K562 (cell line): ENCODE measurements at regions not wholly inside any gene's neighbourhood (a gene's known extent, or its start where the extent isn't known, plus 50 kb on each side); places are given as distances from the start of the nearest gene placed in this dataset.

Experiments
- ATAC-seq: fragments of 200-7000 bp; cut with Tn5 transposase; 3 replicates; pipeline ENCODE4 v1.9.1; 2020; ENCODE audit warnings: moderate library complexity
- BruUV-seq: library from RNA; stranded (reverse); fragments of 400-500 nt; replicated peaks from 2 replicates; lab custom pipeline; 2021; lab: Mats Ljungman, UMichigan
- CTCF ChIA-PET: fragments of 300-600 bp; formaldehyde crosslinking; extraction: SDS; loops from one replicate; lab custom pipeline; 2021; ENCODE audit warnings: low intra/inter-chr PET ratio; lab: Yijun Ruan, JAX
- POLR2A ChIA-PET: fragments of 300-600, 350-650 bp; sonication (Branson Sonifier 250); formaldehyde crosslinking; extraction: SDS; loops from one replicate; lab custom pipeline; 2021; ENCODE audit warnings: antibody characterized with exemption, inconsistent platforms; lab: Yijun Ruan, JAX
- DNase-seq, 4 experiments: peaks; one replicate each; pipeline versions ENCODE4 v3.0.0 to v3.0.0-alpha.2; 2011 to 2018; ENCODE audit warnings: low spot score in 3 of 4, mixed read lengths in 3 of 4; ENCODE audit errors: extremely low read depth in 1 of 4
- FAIRE-seq: peaks from 2 replicates; lab custom pipeline; 2011; peaks lifted over from hg19 to GRCh38; lab: Jason Lieb, UNC
- H2AFZ ChIP-seq: 2 replicates; pipeline ENCODE4 v1.6.0; 2011; ENCODE audit warnings: low read depth, low read length, control low read depth, inconsistent platforms
- H3K27ac ChIP-seq: fragments of 200-600 bp; 3 replicates; pipeline ENCODE4 v1.8.0; 2011; ENCODE audit warnings: low read depth, mild to moderate bottlenecking, control low read depth, inconsistent platforms, low read length, moderate library complexity, mixed read lengths; ENCODE audit errors: extremely low read depth
- H3K27me3 ChIP-seq, 2 experiments: fragments of 300-600 bp in 1 of 2; 2 replicates in 1 of 2; 3 replicates in 1 of 2; pipeline versions ENCODE4 v1.6.0 to v1.8.0; 2011; ENCODE audit warnings: inconsistent platforms in 2 of 2, low read length in 2 of 2, mild to moderate bottlenecking in 1 of 2, mixed read lengths in 1 of 2, moderate library complexity in 1 of 2; ENCODE audit not compliant: control insufficient read depth in 2 of 2, insufficient read depth in 2 of 2
- H3K36me3 ChIP-seq: fragments of 300-600 bp; 3 replicates; pipeline ENCODE4 v1.8.0; 2011; ENCODE audit warnings: mild to moderate bottlenecking, low read length, inconsistent platforms; ENCODE audit not compliant: control insufficient read depth, insufficient read depth
- H3K4me1 ChIP-seq, 2 experiments: fragments of 200-600 bp in 1 of 2; replicated peaks in 1 of 2; 2 replicates in 1 of 2; 3 replicates in 1 of 2; pipeline versions ENCODE4 v1.5.1 to v1.8.0; 2011; ENCODE audit warnings: inconsistent platforms in 2 of 2, low read length in 2 of 2, mild to moderate bottlenecking in 1 of 2, mixed read lengths in 1 of 2, moderate library complexity in 1 of 2; ENCODE audit not compliant: control insufficient read depth in 2 of 2, insufficient read depth in 2 of 2
- H3K4me2 ChIP-seq: 2 replicates; pipeline ENCODE4 v1.6.1; 2011; ENCODE audit warnings: low read length, control low read depth, inconsistent platforms, mixed read lengths; ENCODE audit not compliant: insufficient read depth
- H3K4me3 ChIP-seq: fragments of 200-600 bp; sonication (generic), shearing (Covaris generic); 2 replicates; pipeline ENCODE4 v1.5.1; 2016; ENCODE audit warnings: control low read depth, inconsistent platforms
- H3K79me2 ChIP-seq: fragments of 200-600 bp; 3 replicates; pipeline ENCODE4 v1.8.0; 2011; ENCODE audit warnings: low read length, inconsistent platforms; ENCODE audit not compliant: control insufficient read depth, insufficient read depth
- H3K9ac ChIP-seq, 2 experiments: 2 replicates each; pipeline versions ENCODE4 v1.6.0 to v1.6.1; 2011; ENCODE audit warnings: low read depth in 2 of 2, low read length in 2 of 2, control low read depth in 1 of 2, inconsistent platforms in 1 of 2, mild to moderate bottlenecking in 1 of 2, mixed read lengths in 1 of 2; ENCODE audit not compliant: insufficient read depth in 1 of 2
- H3K9me1 ChIP-seq: one replicate; pipeline ENCODE4 v1.6.0; 2011; ENCODE audit warnings: inconsistent platforms, mild to moderate bottlenecking, low read length, moderate library complexity; ENCODE audit not compliant: control insufficient read depth, insufficient read depth
- H3K9me3 ChIP-seq: replicated peaks from 2 replicates; pipeline ENCODE4 v1.5.1; 2011; ENCODE audit warnings: low read depth, low read length, inconsistent platforms; ENCODE audit not compliant: control insufficient read depth, insufficient read depth
- H4K20me1 ChIP-seq: replicated peaks from 2 replicates; pipeline ENCODE4 v1.6.1; 2011; ENCODE audit warnings: low read length, inconsistent platforms, mixed read lengths; ENCODE audit not compliant: control insufficient read depth, insufficient read depth
- ADNP ChIP-seq: fragments of 200-800 bp; sonication (Bioruptor generic); IDR thresholded peaks from 2 replicates; pipeline ENCODE4 v1.6.1; 2016; ENCODE audit warnings: missing genetic modification characterization, missing compliant biosample characterization
- C11orf30 ChIP-seq: fragments of 450-650 bp; IDR thresholded peaks from 2 replicates; pipeline ENCODE4 v1.6.1; 2016; ENCODE audit warnings: low read depth, mild to moderate bottlenecking
- CBX5 ChIP-seq: IDR thresholded peaks from 2 replicates; pipeline ENCODE4 v1.6.1; 2014; ENCODE audit warnings: low read depth, borderline replicate concordance
- CEBPB ChIP-seq: fragments of 450-650 bp; IDR thresholded peaks from 2 replicates; pipeline ENCODE4 v1.6.1; 2016; ENCODE audit warnings: missing genetic modification characterization, missing compliant biosample characterization
- ESRRA ChIP-seq: fragments of 450-650 bp; IDR thresholded peaks from 2 replicates; pipeline ENCODE4 v1.6.1; 2014; ENCODE audit warnings: low read depth, mild to moderate bottlenecking, moderate library complexity, borderline replicate concordance
- ETV5 ChIP-seq: sonication (generic); formaldehyde crosslinking; IDR thresholded peaks from 2 replicates; pipeline ENCODE4 v1.4.0; 2020; ENCODE audit warnings: low read depth, mild to moderate bottlenecking, missing genetic modification reagents
- FOSL1 ChIP-seq: fragments of 200-800 bp; sonication (Bioruptor generic); conservative IDR thresholded peaks from 2 replicates; pipeline ENCODE4 v1.6.1; 2016; ENCODE audit warnings: missing genetic modification characterization, missing compliant biosample characterization
- SRSF3 ChIP-seq: fragments of 200-400 bp; formaldehyde crosslinking; IDR thresholded peaks from 2 replicates; pipeline ENCODE4 v1.6.1; 2016; ENCODE audit warnings: mild to moderate bottlenecking, low read length, moderate library complexity; ENCODE audit not compliant: insufficient read depth
- TBP ChIP-seq: optimal IDR thresholded peaks from 2 replicates; pipeline ENCODE3; 2011; ENCODE audit warnings: low read depth, low read length, improper control_type of control experiment
- ZNF140 ChIP-seq: fragments of 250-450 bp; sonication (Bioruptor Pico); IDR thresholded peaks from 2 replicates; pipeline ENCODE4 v1.8.0; 2021; ENCODE audit warnings: moderate library complexity, mild to moderate bottlenecking, inconsistent platforms
- ZNF24 ChIP-seq: fragments of 450-650 bp; IDR thresholded peaks from 2 replicates; pipeline ENCODE4 v1.6.1; 2016
- ZNF584 ChIP-seq: fragments of 200-800 bp; sonication (Bioruptor generic); IDR thresholded peaks from 2 replicates; pipeline ENCODE4 v1.6.1; 2016; ENCODE audit warnings: low read depth, mild to moderate bottlenecking, missing genetic modification characterization, missing compliant biosample characterization
- ZNF79 ChIP-seq: fragments of 250-450 bp; sonication (Bioruptor Pico); IDR thresholded peaks from 2 replicates; pipeline ENCODE4 v1.4.0; 2020; ENCODE audit warnings: low read depth, mild to moderate bottlenecking, moderate library complexity
- WGBS: fragments of 100-300 bp; shearing (Covaris generic); methylation state at CpG from one replicate; pipeline ENCODE4 v1.1.6; 2016; ENCODE audit warnings: low coverage, mixed read lengths; ENCODE audit not compliant: insufficient coverage; ENCODE audit errors: missing lambda C conversion rate; 5-methylcytosine and 5-hydroxymethylcytosine counted together
- in situ Hi-C: fragments of 300-500 bp; cut with MboI; formaldehyde crosslinking; loops from 4 replicates; pipeline ENCODE4 v1.15.0; 2018; ENCODE audit warnings: inconsistent platforms, mixed read lengths
- intact Hi-C: fragments of 100-400 bp; cut with micrococcal nuclease; formaldehyde crosslinking; loops from 2 replicates; pipeline ENCODE4 v1.14.2; 2022
- TF ChIP-seq, protein P1 (sequence below): fragments of 150-350 bp; conservative IDR thresholded peaks from 2 replicates; pipeline ENCODE4 v1.6.1; 2014; ENCODE audit warnings: low read length
- TF ChIP-seq, protein P2 (sequence below): fragments of 250-450 bp; sonication (Bioruptor Pico); IDR thresholded peaks from 2 replicates; pipeline ENCODE4 v1.4.0; 2020

DNA sequence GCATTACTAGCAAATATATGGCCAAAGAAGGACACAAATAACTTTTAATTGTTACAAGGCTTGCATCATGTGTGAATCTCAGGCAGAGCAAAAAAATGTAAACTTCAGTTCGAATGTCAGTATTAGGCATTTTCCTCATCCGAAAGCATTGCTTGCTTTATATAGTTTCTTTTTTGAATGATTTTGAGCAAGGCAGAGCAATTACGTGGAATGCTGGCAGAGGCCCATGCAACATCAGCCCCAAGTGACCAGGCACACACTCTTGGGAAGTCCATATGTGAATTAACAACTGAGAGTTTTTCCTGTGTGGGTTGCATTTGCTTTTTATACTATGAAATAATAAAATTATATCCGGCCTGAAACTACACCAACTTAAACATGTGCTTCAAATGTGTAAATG, 274.8 kb downstream of the PTPRC start:
- WGBS, result 1% methylated on average over 4 of the region's 4 CpGs
- ATAC-seq, result no peak
- no peak for DNase-seq
- Histone ChIP-seq H3K27ac (no peak overlapping the region), H3K79me2 (no peaks in the 10 kb centered on the region), H3K9ac (no peak overlapping the region), H3K27me3 (no peaks in the 10 kb centered on the region), H3K9me3 (0 out of 2 replicates have a peak, but pooled peaks cover 3% of the 10 kb centered on the region), H3K36me3 (no peaks in the 10 kb centered on the region), H3K4me2 (no peak overlapping the region), H3K9me1 (no peaks in the 10 kb centered on the region), H3K4me3 (no peak overlapping the region), H4K20me1 (no peaks in the 10 kb centered on the region), H2AFZ (no peak overlapping the region), H3K4me1 (no peaks in the 10 kb centered on the region)
- no peak for FAIRE-seq
- ChIA-PET CTCF (no interaction called here), POLR2A (no interaction called here)
- BruUV-seq, result no TSS peak
- in situ Hi-C loops (no loop called here), intact Hi-C loops (no loop called here)
- no peak for TF ChIP-seq ZNF79 (CRISPR knock-in tag)
- TF ChIP-seq SRSF3, result no peak
- no peak for TF ChIP-seq ADNP
- TF ChIP-seq CEBPB (tag), result no peak
- TF ChIP-seq, protein P1, sequence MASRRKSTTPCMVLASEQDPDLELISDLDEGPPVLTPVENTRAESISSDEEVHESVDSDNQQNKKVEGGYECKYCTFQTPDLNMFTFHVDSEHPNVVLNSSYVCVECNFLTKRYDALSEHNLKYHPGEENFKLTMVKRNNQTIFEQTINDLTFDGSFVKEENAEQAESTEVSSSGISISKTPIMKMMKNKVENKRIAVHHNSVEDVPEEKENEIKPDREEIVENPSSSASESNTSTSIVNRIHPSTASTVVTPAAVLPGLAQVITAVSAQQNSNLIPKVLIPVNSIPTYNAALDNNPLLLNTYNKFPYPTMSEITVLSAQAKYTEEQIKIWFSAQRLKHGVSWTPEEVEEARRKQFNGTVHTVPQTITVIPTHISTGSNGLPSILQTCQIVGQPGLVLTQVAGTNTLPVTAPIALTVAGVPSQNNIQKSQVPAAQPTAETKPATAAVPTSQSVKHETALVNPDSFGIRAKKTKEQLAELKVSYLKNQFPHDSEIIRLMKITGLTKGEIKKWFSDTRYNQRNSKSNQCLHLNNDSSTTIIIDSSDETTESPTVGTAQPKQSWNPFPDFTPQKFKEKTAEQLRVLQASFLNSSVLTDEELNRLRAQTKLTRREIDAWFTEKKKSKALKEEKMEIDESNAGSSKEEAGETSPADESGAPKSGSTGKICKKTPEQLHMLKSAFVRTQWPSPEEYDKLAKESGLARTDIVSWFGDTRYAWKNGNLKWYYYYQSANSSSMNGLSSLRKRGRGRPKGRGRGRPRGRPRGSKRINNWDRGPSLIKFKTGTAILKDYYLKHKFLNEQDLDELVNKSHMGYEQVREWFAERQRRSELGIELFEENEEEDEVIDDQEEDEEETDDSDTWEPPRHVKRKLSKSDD, result no peak
- no peak for TF ChIP-seq ZNF24
- TF ChIP-seq CBX5, result no peak
- no peak for TF ChIP-seq ZNF584 (CRISPR knock-in tag)
- no peak for TF ChIP-seq FOSL1 (tag)
- no peak for TF ChIP-seq ZNF140 (CRISPR knock-in tag)
- TF ChIP-seq ESRRA, result no peak
- no peak for TF ChIP-seq C11orf30
- no peak for TF ChIP-seq ETV5
- no peak for TF ChIP-seq TBP
- TF ChIP-seq, protein P2, sequence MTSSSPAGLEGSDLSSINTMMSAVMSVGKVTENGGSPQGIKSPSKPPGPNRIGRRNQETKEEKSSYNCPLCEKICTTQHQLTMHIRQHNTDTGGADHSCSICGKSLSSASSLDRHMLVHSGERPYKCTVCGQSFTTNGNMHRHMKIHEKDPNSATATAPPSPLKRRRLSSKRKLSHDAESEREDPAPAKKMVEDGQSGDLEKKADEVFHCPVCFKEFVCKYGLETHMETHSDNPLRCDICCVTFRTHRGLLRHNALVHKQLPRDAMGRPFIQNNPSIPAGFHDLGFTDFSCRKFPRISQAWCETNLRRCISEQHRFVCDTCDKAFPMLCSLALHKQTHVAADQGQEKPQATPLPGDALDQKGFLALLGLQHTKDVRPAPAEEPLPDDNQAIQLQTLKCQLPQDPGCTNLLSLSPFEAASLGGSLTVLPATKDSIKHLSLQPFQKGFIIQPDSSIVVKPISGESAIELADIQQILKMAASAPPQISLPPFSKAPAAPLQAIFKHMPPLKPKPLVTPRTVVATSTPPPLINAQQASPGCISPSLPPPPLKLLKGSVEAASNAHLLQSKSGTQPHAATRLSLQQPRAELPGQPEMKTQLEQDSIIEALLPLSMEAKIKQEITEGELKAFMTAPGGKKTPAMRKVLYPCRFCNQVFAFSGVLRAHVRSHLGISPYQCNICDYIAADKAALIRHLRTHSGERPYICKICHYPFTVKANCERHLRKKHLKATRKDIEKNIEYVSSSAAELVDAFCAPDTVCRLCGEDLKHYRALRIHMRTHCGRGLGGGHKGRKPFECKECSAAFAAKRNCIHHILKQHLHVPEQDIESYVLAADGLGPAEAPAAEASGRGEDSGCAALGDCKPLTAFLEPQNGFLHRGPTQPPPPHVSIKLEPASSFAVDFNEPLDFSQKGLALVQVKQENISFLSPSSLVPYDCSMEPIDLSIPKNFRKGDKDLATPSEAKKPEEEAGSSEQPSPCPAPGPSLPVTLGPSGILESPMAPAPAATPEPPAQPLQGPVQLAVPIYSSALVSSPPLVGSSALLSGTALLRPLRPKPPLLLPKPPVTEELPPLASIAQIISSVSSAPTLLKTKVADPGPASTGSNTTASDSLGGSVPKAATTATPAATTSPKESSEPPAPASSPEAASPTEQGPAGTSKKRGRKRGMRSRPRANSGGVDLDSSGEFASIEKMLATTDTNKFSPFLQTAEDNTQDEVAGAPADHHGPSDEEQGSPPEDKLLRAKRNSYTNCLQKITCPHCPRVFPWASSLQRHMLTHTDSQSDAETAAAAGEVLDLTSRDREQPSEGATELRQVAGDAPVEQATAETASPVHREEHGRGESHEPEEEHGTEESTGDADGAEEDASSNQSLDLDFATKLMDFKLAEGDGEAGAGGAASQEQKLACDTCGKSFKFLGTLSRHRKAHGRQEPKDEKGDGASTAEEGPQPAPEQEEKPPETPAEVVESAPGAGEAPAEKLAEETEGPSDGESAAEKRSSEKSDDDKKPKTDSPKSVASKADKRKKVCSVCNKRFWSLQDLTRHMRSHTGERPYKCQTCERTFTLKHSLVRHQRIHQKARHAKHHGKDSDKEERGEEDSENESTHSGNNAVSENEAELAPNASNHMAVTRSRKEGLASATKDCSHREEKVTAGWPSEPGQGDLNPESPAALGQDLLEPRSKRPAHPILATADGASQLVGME (CRISPR knock-in tag), result no peak
